ENCODE measurements at regions not wholly inside any gene's neighbourhood (a gene's known extent, or its start where the extent isn't known, plus 50 kb on each side); places are given as distances from the start of the nearest gene placed in this dataset.
A peak's percentile ranks its signal among the peaks of the same experiment; 100 is the strongest.

DNA sequence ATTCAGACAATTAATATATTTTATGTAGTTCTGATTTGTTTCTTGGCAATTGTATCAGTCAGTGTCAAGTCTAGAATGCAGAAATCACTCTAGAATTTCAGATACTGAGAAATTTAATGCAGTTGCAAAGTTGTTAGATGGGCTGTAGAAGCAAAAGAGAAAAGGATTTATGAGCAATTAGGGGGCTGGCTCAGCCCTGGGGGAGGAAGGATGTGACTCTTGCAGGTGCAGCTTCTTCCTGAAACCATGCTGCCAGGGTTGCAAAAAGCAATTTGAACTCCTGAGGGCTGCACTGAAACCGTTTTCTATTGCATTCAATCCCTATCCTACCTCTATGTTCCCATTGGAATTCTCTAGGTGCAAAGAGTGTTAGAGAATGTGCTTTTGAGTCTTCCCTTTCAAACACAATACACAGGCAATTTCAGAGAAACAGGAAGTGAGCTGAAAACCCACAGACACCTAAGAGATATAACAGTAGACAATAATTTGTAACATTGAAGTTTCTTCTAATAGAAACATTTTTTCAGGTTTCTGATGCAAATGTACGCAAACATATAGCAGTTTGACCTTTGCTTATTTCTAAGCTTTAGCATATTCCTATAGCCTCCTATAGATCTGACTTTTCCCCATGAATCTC lies 814.7 kb upstream of the ATXN8OS start:
- H3K9me2 ChIP-seq (replicated peaks; ENCODE audit: insufficient read depth, low read length): no peaks in the 10 kb centered on the region
- 0 out of 2 replicates have a peak overlapping the region, but pooled peaks have one; percentile 26 for H3K27ac ChIP-seq (ENCODE audit: low read depth, low read length)
- H3K79me2 ChIP-seq (ENCODE audit: insufficient read depth, low read length): no peaks in the 10 kb centered on the region
- H4K20me1 ChIP-seq (ENCODE audit: low read depth, low read length): no peaks in the 10 kb centered on the region
- H3K9ac ChIP-seq (ENCODE audit: low read length): no peak overlapping the region
- H3K4me3 ChIP-seq (ENCODE audit: insufficient read depth, low read length, poor library complexity, severe bottlenecking): peak overlapping the region; percentile 12
- peak overlapping the region; percentile 23 for H3K4me2 ChIP-seq (ENCODE audit: low read depth, low read length, poor library complexity, severe bottlenecking)
- peak overlapping the region; percentile 92 for H2AFZ ChIP-seq (ENCODE audit: low read depth, low read length, severe bottlenecking)
- TF ChIP-seq, protein P1, sequence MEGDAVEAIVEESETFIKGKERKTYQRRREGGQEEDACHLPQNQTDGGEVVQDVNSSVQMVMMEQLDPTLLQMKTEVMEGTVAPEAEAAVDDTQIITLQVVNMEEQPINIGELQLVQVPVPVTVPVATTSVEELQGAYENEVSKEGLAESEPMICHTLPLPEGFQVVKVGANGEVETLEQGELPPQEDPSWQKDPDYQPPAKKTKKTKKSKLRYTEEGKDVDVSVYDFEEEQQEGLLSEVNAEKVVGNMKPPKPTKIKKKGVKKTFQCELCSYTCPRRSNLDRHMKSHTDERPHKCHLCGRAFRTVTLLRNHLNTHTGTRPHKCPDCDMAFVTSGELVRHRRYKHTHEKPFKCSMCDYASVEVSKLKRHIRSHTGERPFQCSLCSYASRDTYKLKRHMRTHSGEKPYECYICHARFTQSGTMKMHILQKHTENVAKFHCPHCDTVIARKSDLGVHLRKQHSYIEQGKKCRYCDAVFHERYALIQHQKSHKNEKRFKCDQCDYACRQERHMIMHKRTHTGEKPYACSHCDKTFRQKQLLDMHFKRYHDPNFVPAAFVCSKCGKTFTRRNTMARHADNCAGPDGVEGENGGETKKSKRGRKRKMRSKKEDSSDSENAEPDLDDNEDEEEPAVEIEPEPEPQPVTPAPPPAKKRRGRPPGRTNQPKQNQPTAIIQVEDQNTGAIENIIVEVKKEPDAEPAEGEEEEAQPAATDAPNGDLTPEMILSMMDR (IDR thresholded peaks at IDR 0.05; ENCODE audit: insufficient read depth, low read length, poor library complexity, severe bottlenecking): no peak
- no peak for TF ChIP-seq EZH2phosphoT487 (conservative IDR thresholded peaks at IDR 0.05; ENCODE audit: low read length)
- H3K36me3 ChIP-seq (ENCODE audit: low read length): no peaks in the 10 kb centered on the region
- H3F3A ChIP-seq (ENCODE audit: insufficient read depth): no peaks in the 10 kb centered on the region
- H3K27me3 ChIP-seq (ENCODE audit: low read length): no peaks in the 10 kb centered on the region
- H3K9me3 ChIP-seq (ENCODE audit: insufficient read depth, low read length): no peaks in the 10 kb centered on the region

DNA sequence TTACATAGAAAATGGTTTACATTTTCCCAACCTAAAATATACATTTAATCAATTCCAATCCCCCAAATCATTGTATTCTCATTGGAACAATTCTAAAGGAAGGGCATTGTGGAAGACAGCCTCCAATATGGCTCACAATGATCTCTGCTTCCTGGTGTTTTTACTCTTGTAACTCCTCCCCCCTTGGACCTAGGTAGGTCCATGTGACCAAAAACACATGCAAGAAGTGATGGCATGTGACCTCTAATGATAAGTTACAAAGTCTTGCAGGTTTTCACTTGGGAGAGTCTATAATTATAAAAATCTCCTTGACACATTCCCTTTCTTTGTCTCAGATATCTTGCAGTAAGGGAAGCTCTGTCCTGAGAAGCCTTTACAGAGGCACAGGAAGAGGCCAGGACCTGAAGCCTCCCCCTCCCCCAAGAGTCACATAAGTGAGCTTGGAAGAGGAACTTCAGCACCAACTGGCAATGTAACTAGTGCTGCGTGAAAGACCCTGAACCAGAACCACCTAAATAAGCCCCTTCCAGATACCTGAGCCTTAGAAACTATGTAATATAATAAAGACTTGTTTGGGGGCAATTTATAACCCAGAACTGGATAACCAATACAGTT lies 816.2 kb upstream of the ATXN8OS start:
- H3K27me3 ChIP-seq (ENCODE audit: low read length): no peaks in the 10 kb centered on the region
- no peak overlapping the region for H3K9ac ChIP-seq (ENCODE audit: low read length)
- H3K4me3 ChIP-seq (ENCODE audit: insufficient read depth, low read length, poor library complexity, severe bottlenecking): no peak overlapping the region
- no peaks in the 10 kb centered on the region for H3K9me3 ChIP-seq (ENCODE audit: insufficient read depth, low read length)
- peak overlapping the region; percentile 89 for H2AFZ ChIP-seq (ENCODE audit: low read depth, low read length, severe bottlenecking)
- no peaks in the 10 kb centered on the region for H3K9me2 ChIP-seq (replicated peaks; ENCODE audit: insufficient read depth, low read length)
- H3F3A ChIP-seq (ENCODE audit: insufficient read depth): no peaks in the 10 kb centered on the region
- TF ChIP-seq, protein P1 (IDR thresholded peaks at IDR 0.05; ENCODE audit: insufficient read depth, low read length, poor library complexity, severe bottlenecking): no peak
- no peak for TF ChIP-seq EZH2phosphoT487 (conservative IDR thresholded peaks at IDR 0.05; ENCODE audit: low read length)
- no peaks in the 10 kb centered on the region for H4K20me1 ChIP-seq (ENCODE audit: low read depth, low read length)
- H3K27ac ChIP-seq (ENCODE audit: low read depth, low read length): no peak overlapping the region
- no peak overlapping the region for H3K4me2 ChIP-seq (ENCODE audit: low read depth, low read length, poor library complexity, severe bottlenecking)
- no peaks in the 10 kb centered on the region for H3K79me2 ChIP-seq (ENCODE audit: insufficient read depth, low read length)
- H3K36me3 ChIP-seq (ENCODE audit: low read length): no peaks in the 10 kb centered on the region

DNA sequence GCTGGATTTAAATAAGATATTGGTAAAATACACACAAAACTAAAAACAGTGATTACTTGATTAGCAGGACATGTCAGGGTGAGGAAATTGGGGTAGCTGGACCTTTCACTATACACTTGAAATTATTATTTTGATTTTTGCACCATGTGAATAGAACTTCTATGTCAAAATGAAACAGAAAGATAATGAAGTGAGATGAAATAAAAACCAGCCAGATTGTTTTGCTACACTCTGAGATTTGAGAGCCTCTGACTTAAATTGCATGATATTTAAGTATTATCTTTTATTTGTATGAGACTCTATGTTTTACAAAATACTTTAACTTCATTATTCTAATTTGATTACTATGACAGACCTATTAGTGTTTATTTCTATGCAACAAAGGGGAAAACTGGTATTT lies 819.6 kb upstream of the ATXN8OS start:
- Histone ChIP-seq H4K20me1 (ENCODE audit: low read depth, low read length) (no peaks in the 10 kb centered on the region), H3K4me2 (ENCODE audit: low read depth, low read length, poor library complexity, severe bottlenecking) (peak overlapping the region; percentile 55), H3K9ac (ENCODE audit: low read length) (peak overlapping the region; percentile 24; the same call in 1 of the 2 replicates)

More for the DNA sequence above, 819.6 kb upstream of the ATXN8OS start:
- Histone ChIP-seq H3K27ac (ENCODE audit: low read depth, low read length) (no peak overlapping the region), H3K9me3 (ENCODE audit: insufficient read depth, low read length) (no peaks in the 10 kb centered on the region), H2AFZ (ENCODE audit: low read depth, low read length, severe bottlenecking) (peak overlapping the region; percentile 93), H3F3A (ENCODE audit: insufficient read depth) (no peaks in the 10 kb centered on the region), H3K9me2 (replicated peaks; ENCODE audit: insufficient read depth, low read length) (no peaks in the 10 kb centered on the region), H3K79me2 (ENCODE audit: insufficient read depth, low read length) (no peaks in the 10 kb centered on the region), H3K36me3 (ENCODE audit: low read length) (no peaks in the 10 kb centered on the region), H3K27me3 (ENCODE audit: low read length) (no peaks in the 10 kb centered on the region), H3K4me3 (ENCODE audit: insufficient read depth, low read length, poor library complexity, severe bottlenecking) (peak overlapping the region; percentile 15)
- TF ChIP-seq, protein P1 (IDR thresholded peaks at IDR 0.05; ENCODE audit: insufficient read depth, low read length, poor library complexity, severe bottlenecking): no peak
- no peak for TF ChIP-seq EZH2phosphoT487 (conservative IDR thresholded peaks at IDR 0.05; ENCODE audit: low read length)
